ENCODE measurements at regions not wholly inside any gene's neighbourhood (a gene's known extent, or its start where the extent isn't known, plus 50 kb on each side); places are given as distances from the start of the nearest gene placed in this dataset.

DNA sequence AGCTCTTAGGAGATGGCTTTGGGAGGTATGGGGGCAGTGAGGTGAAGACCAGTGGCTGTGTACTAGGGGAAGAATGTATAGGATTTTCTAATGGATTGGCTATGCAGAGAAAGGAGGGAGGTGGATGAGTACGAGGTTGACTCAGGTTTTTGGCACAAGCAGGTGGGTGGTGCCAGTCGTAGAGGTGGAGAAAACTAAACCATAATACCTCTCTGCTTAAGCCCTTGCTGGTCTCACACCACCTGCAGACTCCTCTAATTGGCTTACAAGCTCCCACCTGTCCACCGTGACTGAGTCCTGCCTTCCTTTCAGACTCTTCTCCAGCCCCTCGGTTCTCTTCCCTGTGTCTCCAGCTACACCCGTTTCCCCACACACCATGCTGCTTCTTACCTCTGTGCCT is 521.7 kb upstream of the CLINT1 start:
- no peak for DNase-seq (ENCODE audit: low read depth in 4 of 4, low spot score in 2 of 4)

DNA sequence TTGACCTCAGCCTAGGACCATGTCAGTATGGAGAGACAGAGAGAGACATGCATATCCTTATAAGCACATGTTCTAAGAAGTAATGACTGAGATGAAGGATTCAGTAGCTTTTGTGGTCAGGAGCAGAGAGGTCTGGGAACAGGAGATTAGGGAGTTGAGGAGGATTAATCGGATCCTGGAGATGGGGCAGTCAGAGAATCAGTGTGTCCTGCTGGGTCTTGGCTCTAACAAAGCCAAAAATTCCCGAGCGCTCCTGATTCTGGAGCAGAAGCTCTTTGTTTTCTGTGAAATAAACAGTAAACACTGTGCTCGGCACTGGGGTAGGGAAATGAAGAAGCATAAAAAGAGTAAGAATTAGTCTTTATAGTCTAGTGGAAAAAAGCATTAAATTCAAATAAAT is 520.0 kb upstream of the CLINT1 start:
- no peak for DNase-seq (ENCODE audit: low read depth in 4 of 4, low spot score in 2 of 4)

DNA sequence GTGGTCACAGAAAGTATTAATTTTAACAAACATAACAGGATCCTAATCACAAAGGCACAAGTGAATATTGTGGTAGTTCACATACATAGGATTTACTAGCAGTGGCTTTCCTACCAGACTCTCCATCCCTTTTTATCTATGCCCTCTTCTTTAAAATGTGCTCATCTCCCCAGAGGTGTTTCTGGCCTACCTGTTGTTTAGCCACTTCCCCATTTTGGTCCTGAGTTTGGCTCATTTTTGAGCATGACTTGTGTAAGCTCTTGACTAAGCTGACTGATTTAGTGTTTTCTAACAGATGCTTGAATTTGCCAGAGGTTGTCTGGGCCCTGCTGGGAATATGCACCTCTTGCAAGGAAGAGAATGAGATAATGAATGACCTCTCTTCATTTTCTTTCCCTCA is 517.7 kb upstream of the CLINT1 start:
- DNase-seq (ENCODE audit: low read depth in 4 of 4, low spot score in 2 of 4): no peak

DNA sequence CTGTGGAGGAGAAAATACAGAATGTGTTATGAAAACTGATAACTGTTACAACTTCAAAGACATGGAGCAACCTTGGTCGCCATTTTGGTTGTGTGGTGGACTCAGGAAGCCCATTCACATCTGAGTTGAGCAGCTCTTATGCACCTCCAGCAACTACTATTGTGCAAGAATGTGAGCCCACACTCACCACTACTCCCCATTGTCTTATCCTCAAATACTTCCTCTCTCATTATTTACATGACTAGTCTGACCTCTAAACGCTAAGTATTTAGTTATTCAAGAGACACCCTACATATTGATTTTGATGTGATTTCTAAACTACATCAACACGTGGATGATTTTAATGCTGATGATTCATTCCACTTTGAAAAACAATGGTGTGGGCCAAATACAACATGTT is 516.6 kb upstream of the CLINT1 start:
- DNase-seq (ENCODE audit: low read depth in 4 of 4, low spot score in 2 of 4): no peak

DNA sequence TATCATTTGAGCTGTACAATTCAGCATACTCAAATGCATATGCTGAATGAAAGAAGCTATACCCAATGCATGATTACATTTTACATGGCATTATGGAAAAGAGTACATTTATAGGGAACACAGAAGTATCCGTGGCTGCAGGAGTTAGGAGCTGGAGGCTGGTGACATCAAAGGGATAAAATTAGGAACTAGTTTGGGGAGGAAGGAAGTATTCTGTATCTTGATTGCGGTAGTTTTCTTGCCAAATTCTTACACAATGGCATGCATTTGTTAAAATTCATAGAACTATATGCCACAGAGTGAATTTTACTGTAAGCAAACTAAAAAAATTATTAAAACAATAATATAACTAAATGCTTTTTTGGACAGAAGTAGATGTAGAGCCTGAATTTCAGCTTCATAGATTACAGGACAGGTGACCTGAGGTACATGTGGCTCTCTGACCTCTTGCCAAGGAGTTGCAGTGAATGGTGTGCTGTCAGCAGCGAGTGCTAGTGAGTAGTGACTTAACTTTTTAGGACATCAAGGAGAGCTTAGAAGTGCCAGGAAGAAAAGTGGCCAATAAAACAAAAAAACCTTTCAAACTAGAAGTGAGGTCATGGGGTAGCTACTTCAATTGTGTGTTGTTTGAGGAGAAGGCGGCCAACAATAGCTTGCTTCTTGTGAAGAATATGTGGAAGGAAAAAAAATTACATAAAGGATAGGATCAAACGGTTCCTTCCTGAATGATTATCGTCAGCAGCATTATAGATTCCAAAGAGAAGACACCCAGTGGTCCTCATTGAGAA is 514.9 kb upstream of the CLINT1 start:
- DNase-seq (ENCODE audit: low read depth in 4 of 4, low spot score in 2 of 4): no peak

DNA sequence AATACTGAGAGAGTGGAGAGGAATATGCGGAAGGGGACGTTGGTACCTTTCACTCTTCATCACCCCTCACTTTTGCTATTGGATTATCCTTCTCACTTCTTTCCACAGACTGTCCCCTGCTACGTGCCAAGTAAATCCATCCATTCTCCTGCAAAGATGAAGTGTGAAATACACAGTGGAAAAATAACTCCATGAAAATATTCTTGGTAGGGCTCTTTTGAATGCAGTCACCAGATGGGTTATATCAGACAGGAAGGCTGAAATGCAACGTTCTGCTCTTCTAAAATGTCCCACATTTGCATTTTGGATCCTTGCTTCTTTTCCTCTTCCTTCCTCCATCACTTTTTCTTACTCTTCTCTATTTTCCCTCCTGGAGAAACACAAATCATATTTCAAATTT is 510.3 kb upstream of the CLINT1 start:
- DNase-seq (ENCODE audit: low read depth in 4 of 4, low spot score in 2 of 4): no peak

DNA sequence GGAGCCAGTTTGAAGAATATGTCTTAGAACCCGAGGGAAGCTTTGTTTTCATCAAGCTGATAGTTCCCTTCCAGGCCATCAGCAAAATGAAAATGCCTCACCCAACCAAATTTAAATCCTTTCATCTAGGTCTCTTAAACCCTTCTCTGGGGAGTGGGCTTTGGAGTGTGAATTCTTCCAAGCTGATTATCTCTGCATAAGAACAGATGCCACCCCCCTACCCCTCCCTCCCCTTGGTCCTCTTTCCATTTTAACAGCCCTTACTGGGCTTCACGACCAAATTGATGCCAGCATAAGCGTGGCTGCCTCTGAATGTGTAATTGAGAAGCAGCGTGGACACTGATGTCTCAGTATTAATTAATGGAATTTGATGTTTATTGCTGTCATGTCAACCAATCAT is 509.7 kb upstream of the CLINT1 start:
- DNase-seq (ENCODE audit: low read depth in 4 of 4, low spot score in 2 of 4): no peak

DNA sequence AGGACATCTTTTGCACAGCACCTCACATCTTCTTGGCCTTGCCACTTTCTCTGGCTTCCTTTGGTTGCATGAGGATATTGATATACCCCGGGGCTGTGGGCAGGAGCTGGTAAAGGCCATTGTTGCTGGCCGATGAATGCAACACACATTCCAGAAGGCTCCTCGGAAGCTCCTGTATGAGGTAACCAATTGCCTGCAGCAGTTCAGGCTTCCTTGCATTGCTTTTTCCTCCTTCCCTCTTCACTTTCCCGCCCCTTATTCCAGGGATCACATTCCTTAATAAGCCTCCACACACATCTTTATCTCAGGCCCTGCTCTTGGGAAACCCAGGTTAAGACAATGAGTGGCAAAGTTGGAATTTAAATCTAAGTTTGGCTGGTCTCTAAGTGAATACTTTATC is 505.4 kb upstream of the CLINT1 start:
- DNase-seq (ENCODE audit: low read depth in 4 of 4, low spot score in 2 of 4): no peak

DNA sequence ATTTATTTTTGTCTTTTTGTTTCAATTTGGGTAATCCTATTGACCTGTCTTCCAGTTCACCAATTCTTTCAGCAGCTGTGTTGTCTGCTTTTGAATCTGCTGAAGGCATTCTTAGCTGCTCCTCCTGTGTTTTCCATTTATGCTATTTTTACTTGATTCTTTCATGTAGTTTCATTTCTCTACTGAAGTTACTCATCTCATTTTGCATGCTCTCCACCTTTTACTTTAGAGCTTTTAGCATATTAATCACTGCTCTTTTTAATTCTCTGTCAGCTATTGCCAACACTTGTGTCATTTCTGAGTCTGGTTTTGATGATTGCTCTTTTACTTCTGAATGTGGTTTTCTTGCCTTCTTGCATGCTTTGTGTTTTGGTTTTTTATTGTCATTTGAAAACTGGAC is 496.0 kb upstream of the CLINT1 start:
- DNase-seq (ENCODE audit: low read depth in 4 of 4, low spot score in 2 of 4): no peak

DNA sequence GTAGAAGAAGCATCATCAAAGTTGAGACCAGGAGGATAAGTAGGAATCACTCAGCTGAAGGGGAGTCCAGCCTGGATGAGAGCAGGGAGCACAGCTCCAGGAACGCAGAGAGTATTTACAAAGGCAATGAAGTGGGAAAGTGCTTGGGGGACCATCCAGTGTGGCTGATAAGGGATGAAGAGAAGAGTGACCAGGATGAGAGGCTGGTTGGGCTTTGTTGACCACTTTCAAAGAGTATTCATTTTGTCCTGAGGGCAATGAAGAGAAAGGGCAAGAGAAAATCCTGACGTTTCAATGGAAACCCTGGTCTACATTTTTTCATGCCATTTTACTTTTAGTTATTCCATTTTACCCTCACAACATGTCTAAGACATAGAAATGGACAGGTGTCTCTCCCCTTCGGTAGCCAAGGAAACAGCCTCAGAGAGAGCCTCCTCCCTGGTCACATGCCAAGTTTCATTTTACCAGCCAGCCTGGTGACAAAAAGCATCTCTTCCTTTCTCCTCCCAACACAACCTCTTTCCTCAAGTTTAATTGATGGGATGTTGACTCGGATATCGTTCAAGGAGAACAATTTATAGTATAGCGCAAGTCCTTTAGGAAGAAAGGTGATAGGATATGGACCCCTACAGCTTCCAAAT is 492.7 kb upstream of the CLINT1 start:
- no peak for DNase-seq (ENCODE audit: low read depth in 4 of 4, low spot score in 2 of 4)

DNA sequence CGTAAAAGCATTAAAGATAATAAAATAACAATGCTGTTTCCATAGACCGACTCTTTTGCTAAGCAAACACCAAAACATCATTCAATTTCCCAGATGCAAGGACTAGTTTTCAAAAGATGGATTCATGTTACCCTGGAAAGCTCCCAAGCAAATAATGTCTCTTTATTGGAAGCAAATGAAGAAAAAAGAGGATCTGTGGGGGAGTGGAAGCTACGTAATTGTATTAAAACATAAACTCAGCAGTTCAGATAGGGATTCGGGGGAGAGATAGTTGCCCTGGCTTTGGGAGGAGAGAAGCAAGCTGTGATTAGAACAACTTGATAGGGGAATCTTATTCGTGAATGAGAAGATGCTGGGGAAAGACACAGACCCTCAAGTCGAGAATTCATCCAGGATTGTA is 491.0 kb upstream of the CLINT1 start:
- DNase-seq (ENCODE audit: low read depth in 4 of 4, low spot score in 2 of 4): peak in 3 of 4 donors; percentile 13 to 20 (median 16)

DNA sequence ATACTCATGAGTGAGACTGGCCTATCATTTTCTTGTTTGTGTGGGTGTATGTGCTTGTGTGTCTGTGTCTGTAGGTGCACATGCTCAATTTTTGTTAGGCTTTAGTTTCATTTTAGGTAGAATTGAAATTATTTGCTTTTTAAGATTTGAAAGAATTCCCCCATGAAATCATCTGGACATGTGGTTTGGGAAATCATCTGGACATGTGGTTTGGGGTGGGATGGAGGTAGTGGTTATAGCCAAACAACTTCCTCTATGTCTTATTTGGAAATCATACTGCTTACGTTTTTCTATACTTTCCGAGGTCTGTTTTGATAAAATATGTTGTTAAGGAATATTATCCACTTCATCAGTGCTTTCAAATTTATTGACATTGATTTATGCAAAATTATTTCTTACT is 485.4 kb upstream of the CLINT1 start:
- DNase-seq (ENCODE audit: low read depth in 4 of 4, low spot score in 2 of 4): no peak

DNA sequence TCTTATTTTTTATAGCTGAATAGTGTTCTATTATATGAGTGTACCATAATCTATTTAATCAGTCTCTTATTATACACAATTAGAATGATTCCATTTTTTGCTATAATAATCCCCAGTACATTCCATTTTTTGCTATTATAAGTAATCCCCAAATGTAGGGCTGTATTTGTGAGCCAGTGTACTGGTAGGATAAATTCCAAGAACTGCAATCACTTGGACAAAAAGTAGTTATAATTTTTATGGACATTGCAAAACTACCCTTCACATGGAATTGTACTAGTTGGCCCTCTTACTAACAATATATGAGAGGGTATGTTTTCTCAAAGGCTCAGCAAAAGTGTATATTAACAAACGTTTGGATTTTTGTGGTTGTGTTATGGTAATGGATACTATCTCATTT is 481.7 kb upstream of the CLINT1 start:
- DNase-seq (ENCODE audit: low read depth in 4 of 4, low spot score in 2 of 4): no peak

DNA sequence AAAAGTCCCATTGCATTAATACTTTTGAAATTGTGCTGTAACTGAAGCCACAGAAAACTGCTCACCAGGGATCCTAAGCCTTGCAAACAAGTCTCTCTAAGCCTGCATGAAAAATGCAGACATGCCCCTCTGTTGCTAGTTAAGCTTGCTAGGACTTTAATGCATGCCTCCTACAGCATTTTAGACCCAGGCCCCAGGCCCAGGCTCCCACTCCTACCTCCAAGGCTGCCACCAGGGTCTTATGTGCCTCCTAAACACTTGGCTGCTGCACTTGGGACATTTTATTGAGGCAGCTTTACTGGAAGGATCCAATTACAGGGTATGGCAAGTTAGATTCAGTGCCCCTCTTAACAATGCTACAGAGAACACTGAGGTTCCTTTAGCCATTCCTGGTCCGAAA is 467.3 kb upstream of the CLINT1 start:
- DNase-seq (ENCODE audit: low read depth in 4 of 4, low spot score in 2 of 4): no peak

DNA sequence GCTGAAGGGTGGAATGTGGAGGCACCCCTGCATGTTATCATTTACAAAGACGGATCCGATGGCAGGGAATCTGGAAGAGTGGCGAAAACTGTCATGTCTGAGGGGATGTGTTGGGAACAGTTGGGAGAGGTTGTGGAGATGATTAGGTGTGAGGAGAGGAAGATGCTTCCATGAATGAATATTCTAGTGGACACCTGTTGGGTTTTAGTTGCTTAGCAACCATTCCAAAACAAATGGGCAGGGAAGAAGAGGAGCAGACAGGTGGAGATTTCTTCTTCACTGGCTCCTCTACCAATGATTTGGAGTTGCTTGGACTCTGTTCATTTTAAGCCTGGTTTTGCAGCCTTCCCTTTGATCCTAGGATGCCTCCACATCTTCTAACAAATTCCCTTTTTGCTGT is 465.3 kb upstream of the CLINT1 start:
- no peak for DNase-seq (ENCODE audit: low read depth in 4 of 4, low spot score in 2 of 4)

DNA sequence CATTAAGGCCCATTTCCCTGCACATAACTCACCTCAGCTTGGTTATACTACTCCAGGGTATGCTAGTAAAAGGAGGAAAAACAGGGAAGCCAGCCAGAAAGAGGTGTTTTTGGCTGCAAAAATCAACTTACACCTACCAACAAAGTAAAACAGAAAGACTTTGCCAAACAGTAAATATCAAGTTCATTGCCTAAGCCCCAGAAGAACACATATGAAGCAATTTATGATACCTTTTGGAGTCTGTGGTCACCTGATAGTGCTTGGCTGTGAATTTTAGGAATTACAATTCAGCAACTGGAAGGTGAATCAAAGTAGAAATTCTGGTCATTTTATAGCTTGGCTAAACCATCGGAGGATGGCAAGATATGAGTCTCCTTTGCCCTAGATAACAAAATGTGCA is 463.7 kb upstream of the CLINT1 start:
- no peak for DNase-seq (ENCODE audit: low read depth in 4 of 4, low spot score in 2 of 4)

DNA sequence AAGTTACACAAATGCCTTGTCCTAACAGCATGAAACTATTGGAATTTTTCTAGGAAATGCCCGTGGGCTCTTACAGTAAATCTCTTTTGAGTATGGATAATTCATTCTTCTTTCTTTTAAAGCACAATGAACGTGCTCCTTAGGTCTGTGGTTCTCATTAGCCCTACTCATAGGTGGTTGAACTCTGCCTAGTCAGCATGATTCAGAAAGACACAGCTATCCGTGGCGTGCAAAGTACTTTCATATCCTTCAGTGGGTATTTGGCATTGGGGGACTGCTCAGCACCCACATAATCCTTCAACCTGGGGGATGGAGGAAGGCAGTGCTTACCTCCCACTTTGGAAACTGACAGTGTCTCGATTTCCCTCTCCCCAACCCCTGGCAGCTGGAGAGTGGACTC is 462.0 kb upstream of the CLINT1 start:
- no peak for DNase-seq (ENCODE audit: low read depth in 4 of 4, low spot score in 2 of 4)

DNA sequence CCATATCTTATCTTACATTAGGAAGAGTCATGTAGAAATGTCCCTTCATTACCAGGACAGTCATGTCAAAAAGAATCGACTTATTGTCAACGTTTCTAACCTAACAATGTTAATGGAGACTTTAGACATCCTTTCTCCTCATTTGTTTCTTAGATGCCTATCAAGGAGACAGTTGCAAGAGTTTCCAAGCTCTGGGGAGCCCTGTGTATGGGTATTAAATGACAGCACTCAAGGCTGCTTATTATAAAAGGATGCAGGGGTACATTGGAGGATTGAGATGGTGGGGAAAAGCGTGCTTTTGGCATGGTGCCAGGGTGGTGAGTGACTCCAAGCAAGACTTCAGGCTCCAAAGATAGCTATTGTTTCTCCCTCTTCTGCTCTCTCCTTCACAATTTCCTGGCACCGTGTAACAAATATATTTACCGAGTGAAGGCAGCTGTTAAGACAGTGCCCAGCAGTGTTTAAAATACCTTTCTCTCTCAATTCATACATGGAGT is 461.3 kb upstream of the CLINT1 start:
- no peak for DNase-seq (ENCODE audit: low read depth in 4 of 4, low spot score in 2 of 4)

DNA sequence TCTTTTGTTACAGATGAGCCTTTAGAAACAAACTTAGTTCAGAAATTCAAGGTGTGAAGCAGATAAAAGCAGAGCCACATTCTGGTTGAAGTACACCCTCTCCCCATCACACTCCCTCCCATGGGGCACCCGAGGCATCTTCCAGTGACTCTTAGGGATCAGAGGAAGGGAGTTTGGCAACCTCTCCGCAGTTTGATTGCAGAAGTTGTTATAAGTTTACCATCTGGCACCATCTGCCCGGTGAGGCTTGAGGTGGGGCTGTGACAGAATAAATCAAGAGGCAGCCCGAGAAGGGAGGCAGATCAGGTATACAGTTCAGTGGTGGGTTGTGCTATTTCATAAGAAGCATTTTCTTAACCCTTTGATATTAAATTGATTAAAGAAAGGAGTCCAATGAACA is 458.6 kb upstream of the CLINT1 start:
- no peak for DNase-seq (ENCODE audit: low read depth in 4 of 4, low spot score in 2 of 4)

DNA sequence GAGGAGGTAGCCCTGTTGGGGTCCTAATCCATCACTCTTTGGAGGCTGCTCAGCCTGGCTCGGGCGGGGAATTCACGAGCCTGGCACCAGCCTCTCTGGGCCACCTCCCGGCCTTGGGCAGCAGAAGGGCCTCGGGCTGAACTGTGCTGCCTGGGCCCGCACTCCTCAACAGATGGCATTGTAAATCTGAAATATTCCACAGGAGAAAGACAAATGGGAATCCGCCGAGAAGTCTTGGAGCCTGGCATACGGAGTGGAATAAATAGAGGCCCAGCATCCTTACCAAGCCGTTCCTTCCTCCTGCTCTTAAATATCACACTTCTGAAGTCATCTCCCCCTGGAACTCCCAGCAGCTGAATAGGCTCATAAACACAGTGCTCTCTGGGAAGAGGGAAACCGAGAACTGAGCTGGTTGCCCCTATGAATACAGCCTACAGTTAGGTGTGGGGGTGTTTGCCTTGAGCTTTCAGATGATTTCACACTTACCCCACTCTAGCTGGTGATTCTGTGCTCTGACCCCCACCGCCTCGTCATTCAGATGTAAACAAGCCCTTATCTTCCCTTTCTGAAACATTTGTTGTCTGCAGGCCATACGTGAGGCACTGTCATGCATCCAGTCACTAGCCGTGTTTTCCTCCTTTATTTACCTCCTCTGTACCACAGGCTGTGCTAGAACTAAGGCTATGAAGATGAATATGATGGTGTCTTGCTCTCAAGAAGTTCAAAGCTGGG is 455.0 kb upstream of the CLINT1 start:
- DNase-seq (ENCODE audit: low read depth in 4 of 4, low spot score in 2 of 4): no peak

DNA sequence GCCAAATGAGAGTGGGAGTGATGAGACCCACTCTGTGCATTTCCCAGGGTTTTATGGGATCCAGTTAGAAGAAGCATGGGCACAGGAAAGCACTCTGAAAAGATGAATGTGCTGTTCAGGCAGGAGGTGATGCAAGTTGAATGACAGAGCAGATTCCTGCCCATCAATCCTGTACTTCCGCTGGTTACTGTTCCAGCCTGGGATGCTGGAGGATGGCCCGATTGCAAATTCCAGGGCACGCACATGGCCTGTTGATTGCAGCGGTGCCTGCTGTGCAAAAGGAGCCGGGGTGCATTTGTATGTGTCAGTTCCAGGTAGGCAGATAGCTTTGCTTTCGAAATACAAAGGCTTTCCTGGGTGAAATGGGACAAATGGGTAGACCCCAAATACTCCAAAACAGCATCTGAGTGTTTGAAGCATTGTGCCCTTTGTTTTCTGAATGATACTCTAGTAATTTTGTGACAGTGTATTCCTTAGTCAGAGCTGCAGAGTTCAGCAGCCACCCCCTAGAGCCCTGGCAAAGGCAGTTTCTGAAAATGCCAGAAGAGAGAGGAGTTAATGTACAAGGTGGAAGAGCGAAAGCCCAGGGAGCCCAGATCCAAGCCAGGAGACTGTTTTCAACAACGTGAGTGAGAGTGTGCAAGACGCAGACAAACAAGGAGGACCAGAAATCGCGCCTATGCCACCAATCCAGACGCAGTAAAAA is 454.2 kb upstream of the CLINT1 start:
- no peak for DNase-seq (ENCODE audit: low read depth in 4 of 4, low spot score in 2 of 4)
